Activated CD8-positive, alpha-beta memory T cell treated with anti-CD3 and anti-CD28 coated beads, Interleukin-2, amount 10 ng/mL, durations not matched to agents 7 days and 5 days (primary cell): ENCODE measurements at regions not wholly inside any gene's neighbourhood (a gene's known extent, or its start where the extent isn't known, plus 50 kb on each side); places are given as distances from the start of the nearest gene placed in this dataset.
"Not testable (repeated sequence)": the region's sequence is repeated elsewhere in the genome, so short reads cannot be mapped to it uniquely, and the experiment has no call there.

Experiments
- ATAC-seq: fragments of 150-1000 bp; cut with Tn5 transposase; one replicate; pipeline ENCODE4 v1.10.0; 2021; ENCODE audit warnings: moderate library complexity
- CTCF ChIA-PET: fragments of 350-600 bp; sonication (Branson Sonifier 250); formaldehyde crosslinking; loops from one replicate; lab custom pipeline; 2021; ENCODE audit warnings: antibody characterized with exemption; lab: Charles Lee
- DNase-seq: peaks from one replicate; pipeline ENCODE4 v3.0.0-alpha.2; 2020
- H3K27ac Mint-ChIP-seq: one replicate; pipeline ENCODE4 v1.8.0; 2021; ENCODE audit warnings: mild to moderate bottlenecking, mixed read lengths
- H3K27me3 Mint-ChIP-seq: one replicate; pipeline ENCODE4 v1.8.0; 2021; ENCODE audit warnings: mixed read lengths
- H3K36me3 Mint-ChIP-seq: one replicate; pipeline ENCODE4 v1.8.0; 2021; ENCODE audit warnings: mild to moderate bottlenecking, mixed read lengths
- H3K4me1 Mint-ChIP-seq: one replicate; pipeline ENCODE4 v1.8.0; 2021; ENCODE audit warnings: mixed read lengths
- H3K4me3 Mint-ChIP-seq: one replicate; pipeline ENCODE4 v1.8.0; 2021; ENCODE audit warnings: mild to moderate bottlenecking, moderate library complexity, mixed read lengths
- H3K9me3 Mint-ChIP-seq: one replicate; pipeline ENCODE4 v1.8.0; 2022; ENCODE audit warnings: low read depth, mixed read lengths

- ATAC-seq (no peak), DNase-seq (no peak)
- Mint-ChIP-seq H3K27me3 (no peaks in the 10 kb centered on the region), H3K9me3 (no peaks in the 10 kb centered on the region), H3K4me1 (no peaks in the 10 kb centered on the region), H3K36me3 (no peaks in the 10 kb centered on the region), H3K4me3 (no peak overlapping the region), H3K27ac (no peak overlapping the region)
- CTCF ChIA-PET = no interaction called here
Observed at GRCh38 chrX:140292961-140293360, 211.9 kb downstream of the SOX3 start.

- Mint-ChIP-seq H3K4me3 (no peak overlapping the region), H3K4me1 (no peaks in the 10 kb centered on the region), H3K27ac (no peak overlapping the region), H3K9me3 (no peaks in the 10 kb centered on the region), H3K36me3 (no peaks in the 10 kb centered on the region), H3K27me3 (no peaks in the 10 kb centered on the region)
- no peak for ATAC-seq
- DNase-seq = no peak
- CTCF ChIA-PET = no interaction called here
Observed at GRCh38 chrX:140292188-140292587, 212.7 kb downstream of the SOX3 start.

GRCh38 chrX:140274811-140275525 is 229.9 kb downstream of the SOX3 start:
- Mint-ChIP-seq H3K4me3 (no peak overlapping the region), H3K9me3 (no peaks in the 10 kb centered on the region)
- CTCF ChIA-PET = no interaction called here

GRCh38 chrX:140273921-140274320 is 230.9 kb downstream of the SOX3 start:
- Mint-ChIP-seq H3K36me3 (no peaks in the 10 kb centered on the region), H3K4me1 (no peaks in the 10 kb centered on the region), H3K9me3 (no peaks in the 10 kb centered on the region), H3K27me3 (no peaks in the 10 kb centered on the region), H3K4me3 (no peak overlapping the region), H3K27ac (no peak overlapping the region)
- ATAC-seq (no peak), DNase-seq (no peak)
- CTCF ChIA-PET = no interaction called here

More at GRCh38 chrX:140274811-140275525, 229.9 kb downstream of the SOX3 start:
- DNase-seq (no peak), ATAC-seq (no peak)
- Mint-ChIP-seq H3K27ac (no peak overlapping the region), H3K27me3 (no peaks in the 10 kb centered on the region), H3K4me1 (no peaks in the 10 kb centered on the region), H3K36me3 (no peaks in the 10 kb centered on the region)

GRCh38 chrX:140250391-140250790 is 254.5 kb downstream of the SOX3 start:
- H3K36me3 Mint-ChIP-seq = no peaks in the 10 kb centered on the region
- H3K4me3 Mint-ChIP-seq = no peak overlapping the region
- ATAC-seq = no peak
- H3K27me3 Mint-ChIP-seq = no peaks in the 10 kb centered on the region
- no peak for DNase-seq
- CTCF ChIA-PET = no interaction called here
- H3K9me3 Mint-ChIP-seq = no peaks in the 10 kb centered on the region
- no peaks in the 10 kb centered on the region for H3K4me1 Mint-ChIP-seq
- no peak overlapping the region for H3K27ac Mint-ChIP-seq

GRCh38 chrX:140249088-140249487 is 255.8 kb downstream of the SOX3 start:
- CTCF ChIA-PET = no interaction called here
- H3K4me3 Mint-ChIP-seq = no peak overlapping the region
- ATAC-seq (no peak), DNase-seq (no peak)
- H3K36me3 Mint-ChIP-seq = no peaks in the 10 kb centered on the region
- no peaks in the 10 kb centered on the region for H3K4me1 Mint-ChIP-seq
- no peaks in the 10 kb centered on the region for H3K27me3 Mint-ChIP-seq
- no peaks in the 10 kb centered on the region for H3K9me3 Mint-ChIP-seq
- no peak overlapping the region for H3K27ac Mint-ChIP-seq

GRCh38 chrX:140229191-140229590 is 263.9 kb upstream of the CXorf66 start:
- Mint-ChIP-seq H3K4me3 (no peak overlapping the region), H3K9me3 (peaks cover 2% of the 10 kb centered on the region), H3K27me3 (no peaks in the 10 kb centered on the region), H3K4me1 (no peaks in the 10 kb centered on the region), H3K36me3 (no peaks in the 10 kb centered on the region), H3K27ac (no peak overlapping the region)
- CTCF ChIA-PET = no interaction called here
- ATAC-seq = no peak
- no peak for DNase-seq

- not testable (repeated sequence) for ATAC-seq, H3K4me1 Mint-ChIP-seq, H3K27me3 Mint-ChIP-seq
Observed at GRCh38 chrX:140226037-140226436, 260.7 kb upstream of the CXorf66 start.

GRCh38 chrX:140215894-140216293 is 250.6 kb upstream of the CXorf66 start:
- H3K27ac Mint-ChIP-seq, H3K4me3 Mint-ChIP-seq, H3K9me3 Mint-ChIP-seq, ATAC-seq, H3K27me3 Mint-ChIP-seq, DNase-seq, H3K36me3 Mint-ChIP-seq, H3K4me1 Mint-ChIP-seq, CTCF ChIA-PET: not testable (repeated sequence)

More at GRCh38 chrX:140226037-140226436, 260.7 kb upstream of the CXorf66 start:
- H3K36me3 Mint-ChIP-seq, H3K27ac Mint-ChIP-seq, H3K9me3 Mint-ChIP-seq, CTCF ChIA-PET, H3K4me3 Mint-ChIP-seq, DNase-seq: not testable (repeated sequence)

GRCh38 chrX:140214518-140214917 is 249.2 kb upstream of the CXorf66 start:
- H3K27ac Mint-ChIP-seq, H3K9me3 Mint-ChIP-seq, DNase-seq, H3K4me1 Mint-ChIP-seq, H3K36me3 Mint-ChIP-seq, CTCF ChIA-PET, H3K27me3 Mint-ChIP-seq, ATAC-seq, H3K4me3 Mint-ChIP-seq: not testable (repeated sequence)

GRCh38 chrX:140206657-140207056 is 241.3 kb upstream of the CXorf66 start:
- H3K9me3 Mint-ChIP-seq = no peaks in the 10 kb centered on the region
- no peak overlapping the region for H3K4me3 Mint-ChIP-seq
- CTCF ChIA-PET = no interaction called here
- H3K4me1 Mint-ChIP-seq = no peaks in the 10 kb centered on the region
- no peaks in the 10 kb centered on the region for H3K27me3 Mint-ChIP-seq
- H3K27ac Mint-ChIP-seq = no peak overlapping the region
- DNase-seq (no peak), ATAC-seq (no peak)
- no peaks in the 10 kb centered on the region for H3K36me3 Mint-ChIP-seq

GRCh38 chrX:140190441-140191108 is 225.3 kb upstream of the CXorf66 start:
- H3K27me3 Mint-ChIP-seq = no peaks in the 10 kb centered on the region
- CTCF ChIA-PET = no interaction called here
- no peak overlapping the region for H3K4me3 Mint-ChIP-seq

GRCh38 chrX:140180585-140180984 is 215.3 kb upstream of the CXorf66 start:
- CTCF ChIA-PET = no interaction called here
- no peaks in the 10 kb centered on the region for H3K9me3 Mint-ChIP-seq
- H3K4me1 Mint-ChIP-seq = no peaks in the 10 kb centered on the region
- no peak overlapping the region for H3K27ac Mint-ChIP-seq
- ATAC-seq (no peak), DNase-seq (no peak)
- H3K36me3 Mint-ChIP-seq = no peaks in the 10 kb centered on the region
- H3K27me3 Mint-ChIP-seq = no peaks in the 10 kb centered on the region
- H3K4me3 Mint-ChIP-seq = no peak overlapping the region

More at GRCh38 chrX:140190441-140191108, 225.3 kb upstream of the CXorf66 start:
- ATAC-seq = no peak
- Mint-ChIP-seq H3K36me3 (no peaks in the 10 kb centered on the region), H3K27ac (no peak overlapping the region), H3K4me1 (no peaks in the 10 kb centered on the region), H3K9me3 (no peaks in the 10 kb centered on the region)
- DNase-seq = no peak

GRCh38 chrX:140177821-140178220 is 212.5 kb upstream of the CXorf66 start:
- DNase-seq (no peak), ATAC-seq (no peak)
- Mint-ChIP-seq H3K9me3 (no peaks in the 10 kb centered on the region), H3K27ac (no peak overlapping the region), H3K27me3 (no peaks in the 10 kb centered on the region), H3K4me1 (no peaks in the 10 kb centered on the region), H3K36me3 (no peaks in the 10 kb centered on the region), H3K4me3 (no peak overlapping the region)
- CTCF ChIA-PET = no interaction called here
